Lower lobe of right lung (tissue), 2 donors: ENCODE measurements at regions not wholly inside any gene's neighbourhood (a gene's known extent, or its start where the extent isn't known, plus 50 kb on each side); places are given as distances from the start of the nearest gene placed in this dataset.

Experiments used
- ATAC-seq, 2 donors: fragments of 200-7000 bp; cut with Tn5 transposase; one replicate each; pipeline ENCODE4 v1.9.1; 2020 to 2022; ENCODE audit warnings: mild to moderate bottlenecking in 2 of 2, moderate library complexity in 2 of 2
- DNase-seq: peaks from one replicate; pipeline ENCODE4 v3.0.0-alpha.2; 2020
- H3K27ac ChIP-seq: fragments of 200-600 bp; one replicate; pipeline ENCODE4 v1.8.0; 2022
- H3K27me3 ChIP-seq: fragments of 200-600 bp; one replicate; pipeline ENCODE4 v1.8.0; 2022; ENCODE audit warnings: low read depth
- H3K36me3 ChIP-seq: fragments of 200-600 bp; one replicate; pipeline ENCODE4 v1.8.0; 2022; ENCODE audit warnings: mild to moderate bottlenecking
- H3K4me1 ChIP-seq: fragments of 200-600 bp; one replicate; pipeline ENCODE4 v1.8.0; 2022
- H3K4me3 ChIP-seq: fragments of 200-600 bp; one replicate; pipeline ENCODE4 v1.8.0; 2022; ENCODE audit warnings: mild to moderate bottlenecking
- H3K9me3 ChIP-seq: fragments of 200-600 bp; one replicate; pipeline ENCODE4 v1.8.0; 2022
- CTCF ChIP-seq: fragments of 200-600 bp; IDR thresholded peaks from one replicate; pipeline ENCODE4 v1.8.0; 2022; ENCODE audit warnings: antibody characterized with exemption, mild to moderate bottlenecking
- intact Hi-C: fragments of 100-400 bp; cut with DNase I; formaldehyde crosslinking; loops from one replicate; pipeline ENCODE4 v1.11.0; 2022
- donor health status: DM: no; HTN: yes; CAD: no; lungs with severe emphysema.

- intact Hi-C loops, result no loop called here
- Histone ChIP-seq H3K9me3 (no peaks in the 10 kb centered on the region), H3K36me3 (no peaks in the 10 kb centered on the region), H3K4me1 (no peaks in the 10 kb centered on the region), H3K27me3 (no peaks in the 10 kb centered on the region), H3K4me3 (no peak overlapping the region), H3K27ac (no peak overlapping the region)
- no peak for ATAC-seq
- no peak for TF ChIP-seq CTCF
- no peak for DNase-seq
Measured at GRCh38 chr1:164296172-164296571, 262.8 kb upstream of the PBX1 start.

GRCh38 chr1:164308101-164308500 lies 250.9 kb upstream of the PBX1 start:
- Histone ChIP-seq H3K36me3 (no peaks in the 10 kb centered on the region), H3K9me3 (no peaks in the 10 kb centered on the region), H3K27ac (no peak overlapping the region), H3K27me3 (no peaks in the 10 kb centered on the region), H3K4me1 (no peaks in the 10 kb centered on the region), H3K4me3 (no peak overlapping the region)
- no peak for DNase-seq
- ATAC-seq, result no peak
- intact Hi-C loops, result no loop called here
- TF ChIP-seq CTCF, result no peak

DNA sequence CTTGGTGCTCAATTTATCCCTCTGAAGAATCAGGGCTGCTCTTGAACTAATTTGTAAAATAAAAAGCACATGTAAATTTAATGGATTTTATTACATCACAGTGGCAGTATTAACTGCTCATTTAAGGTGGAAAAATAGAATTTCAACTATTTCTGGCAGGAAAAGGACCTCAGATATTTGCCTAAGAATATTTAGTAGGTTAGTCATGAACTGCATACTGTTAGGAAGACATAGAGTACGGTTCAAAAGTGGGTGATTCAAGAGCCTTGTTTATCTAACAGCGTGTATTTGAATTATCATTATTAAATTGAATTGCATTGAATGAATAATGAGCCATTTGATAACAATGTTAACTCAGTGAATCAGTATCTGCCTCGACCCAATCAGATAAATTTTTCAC lies 248.8 kb upstream of the PBX1 start:
- H3K4me1 ChIP-seq, result no peaks in the 10 kb centered on the region
- ATAC-seq (no peak), DNase-seq (no peak)
- no peaks in the 10 kb centered on the region for H3K9me3 ChIP-seq
- H3K4me3 ChIP-seq, result no peak overlapping the region
- no peaks in the 10 kb centered on the region for H3K27me3 ChIP-seq
- TF ChIP-seq CTCF, result no peak
- H3K36me3 ChIP-seq, result no peaks in the 10 kb centered on the region
- no peak overlapping the region for H3K27ac ChIP-seq
- intact Hi-C loops, result no loop called here

DNA sequence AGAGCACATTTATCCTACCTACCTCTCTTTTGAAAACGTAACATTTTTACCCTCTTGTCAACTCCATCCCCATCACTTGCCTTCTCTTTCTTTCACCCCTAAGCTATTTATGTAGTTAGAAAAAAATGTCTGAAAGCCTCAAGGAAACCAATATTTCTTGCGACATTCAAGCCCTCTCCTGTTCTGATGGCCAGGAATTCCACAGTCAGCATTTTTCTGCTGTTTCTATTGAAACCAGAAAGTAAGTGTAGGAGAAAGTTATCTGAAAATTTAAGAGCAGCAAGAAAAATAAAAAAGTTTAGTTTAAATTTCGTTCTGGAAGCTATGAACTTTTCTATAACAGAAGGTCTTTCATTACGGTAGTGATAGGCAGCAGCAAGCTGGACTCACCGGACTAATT lies 247.6 kb upstream of the PBX1 start:
- no peak for DNase-seq
- no peaks in the 10 kb centered on the region for H3K4me1 ChIP-seq
- no peaks in the 10 kb centered on the region for H3K36me3 ChIP-seq
- H3K27ac ChIP-seq, result no peak overlapping the region
- no peak for TF ChIP-seq CTCF
- H3K9me3 ChIP-seq, result no peaks in the 10 kb centered on the region
- no peaks in the 10 kb centered on the region for H3K27me3 ChIP-seq
- no peak overlapping the region for H3K4me3 ChIP-seq
- no peak for ATAC-seq
- intact Hi-C loops, result no loop called here

DNA sequence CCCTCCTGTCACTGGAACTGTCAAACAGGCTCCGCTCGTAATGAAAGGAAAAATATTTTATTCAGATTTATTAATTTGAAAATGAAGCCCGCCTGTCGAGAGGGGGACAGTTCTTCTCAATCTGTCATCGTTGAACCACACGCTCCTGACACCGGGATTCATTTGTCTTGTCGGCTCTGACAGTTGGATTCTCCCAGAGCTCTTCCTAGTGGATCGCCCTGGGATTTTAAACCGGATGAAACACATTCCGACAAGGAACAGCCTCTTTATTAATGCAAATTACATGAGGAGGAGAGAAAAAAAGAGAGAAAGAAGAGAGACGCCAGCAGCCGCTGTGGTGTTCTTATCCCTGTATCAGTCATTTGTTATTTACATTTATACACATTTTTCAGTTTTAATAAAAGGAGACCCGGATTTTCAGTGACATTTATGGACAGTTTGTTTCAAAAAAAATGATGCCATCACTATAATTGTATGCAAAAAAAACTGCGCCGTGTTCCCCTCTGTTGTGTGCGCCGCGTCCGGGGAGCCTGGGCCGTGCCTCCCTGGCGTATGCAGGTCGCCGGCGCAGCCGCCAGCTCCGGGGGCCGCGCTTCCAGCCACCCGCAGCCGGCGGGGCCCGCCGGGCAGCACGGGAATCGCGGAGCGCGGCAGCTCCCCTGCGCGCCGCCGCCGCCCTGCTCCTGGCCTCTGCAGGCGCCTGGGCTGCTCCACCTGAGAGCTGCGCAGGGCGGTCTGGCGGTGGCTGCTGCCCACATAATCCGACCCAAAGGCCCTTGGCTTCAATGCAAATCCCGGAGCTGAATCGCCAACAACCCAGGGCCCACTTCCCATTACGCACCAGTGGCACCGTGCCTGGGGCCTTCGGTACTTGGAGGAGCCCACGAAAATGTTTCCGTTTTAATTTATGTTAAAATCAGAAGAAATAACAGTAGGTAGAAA lies 237.9 kb upstream of the PBX1 start:
- H3K27ac ChIP-seq, result no peak overlapping the region
- no peak for TF ChIP-seq CTCF
- ATAC-seq, result peak; percentile 41 to 59

More for the DNA sequence above, 237.9 kb upstream of the PBX1 start:
- Histone ChIP-seq H3K4me3 (peak overlapping the region; percentile 46), H3K36me3 (no peaks in the 10 kb centered on the region), H3K27me3 (peaks cover 14% of the 10 kb centered on the region), H3K4me1 (no peaks in the 10 kb centered on the region), H3K9me3 (no peaks in the 10 kb centered on the region)
- intact Hi-C loops, result no loop called here
- peak; percentile 41 for DNase-seq
